ENCODE measurements at regions not wholly inside any gene's neighbourhood (a gene's known extent, or its start where the extent isn't known, plus 50 kb on each side); places are given as distances from the start of the nearest gene placed in this dataset.
A peak's percentile ranks its signal among the peaks of the same experiment; 100 is the strongest.

GRCh38 chr2:217154923-217155322 is 295.1 kb upstream of the TNP1 start:
- Mint-ChIP-seq H3K4me1 (ENCODE audit: low read depth in 2 of 2) (no peaks in the 10 kb centered on the region), H3K9me3 (no peaks in the 10 kb centered on the region), H3K36me3 (no peaks in the 10 kb centered on the region), H3K27me3 (peaks cover 10 to 16% of the 10 kb centered on the region in 2 donors), H3K4me3 (no peak overlapping the region), H3K27ac (no peak overlapping the region)
- peak in 1 of 2 donors; percentile 13 for ATAC-seq
- no peak for DNase-seq (ENCODE audit: low spot score)

DNA sequence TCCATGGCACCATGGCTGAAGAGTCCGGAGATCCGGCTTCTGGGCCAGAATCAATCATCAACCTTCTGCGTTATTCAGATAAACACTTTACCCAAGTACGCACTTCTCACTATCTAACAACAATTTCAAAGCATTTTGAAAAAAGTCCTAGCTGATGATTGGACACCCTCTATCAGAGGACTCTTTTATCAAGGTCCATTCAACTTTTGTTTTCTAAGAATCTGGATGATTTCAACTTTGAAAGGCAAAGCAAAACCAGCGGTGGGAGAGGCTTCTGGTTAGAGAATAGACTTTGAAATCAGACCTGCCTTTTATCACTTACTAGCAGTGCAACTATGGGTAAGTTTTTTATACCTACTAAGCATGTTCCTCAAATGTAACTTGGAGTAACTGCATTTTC is 293.6 kb upstream of the TNP1 start:
- Mint-ChIP-seq H3K4me1 (ENCODE audit: low read depth in 2 of 2) (no peaks in the 10 kb centered on the region), H3K4me3 (no peak overlapping the region), H3K36me3 (no peaks in the 10 kb centered on the region), H3K27ac (no peak overlapping the region), H3K9me3 (no peaks in the 10 kb centered on the region), H3K27me3 (peaks cover 9 to 15% of the 10 kb centered on the region in 2 donors)
- DNase-seq (ENCODE audit: low spot score), result no peak
- no peak for ATAC-seq

DNA sequence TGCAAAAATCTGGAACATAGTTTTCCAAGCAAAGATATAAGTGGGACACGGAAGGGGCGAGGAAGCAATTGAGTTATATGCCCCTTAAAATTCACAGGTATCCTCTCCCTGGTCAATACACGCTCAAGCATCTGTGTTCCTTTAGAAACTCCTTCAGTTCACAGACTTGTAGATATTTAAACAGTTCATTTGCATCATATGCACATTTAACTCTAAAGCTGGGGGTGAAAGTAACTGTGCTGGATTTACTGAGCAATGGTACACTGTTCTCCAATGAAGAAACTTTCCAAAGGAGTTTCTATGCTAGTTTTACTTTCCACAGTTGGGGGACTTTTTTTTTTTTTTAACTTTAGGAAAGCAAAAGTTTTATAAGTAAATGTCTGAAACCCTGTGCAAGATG is 293.0 kb upstream of the TNP1 start:
- ATAC-seq, result no peak
- Mint-ChIP-seq H3K4me1 (ENCODE audit: low read depth in 2 of 2) (no peaks in the 10 kb centered on the region), H3K9me3 (no peaks in the 10 kb centered on the region)

GRCh38 chr2:217151509-217152206 is 291.8 kb upstream of the TNP1 start:
- H3K4me3 Mint-ChIP-seq, result no peak overlapping the region
- H3K4me1 Mint-ChIP-seq (ENCODE audit: low read depth in 2 of 2), result no peaks in the 10 kb centered on the region
- no peak overlapping the region for H3K27ac Mint-ChIP-seq
- ATAC-seq, result no peak
- DNase-seq (ENCODE audit: low spot score), result no peak
- peaks cover 2 to 19% of the 10 kb centered on the region in 2 donors for H3K27me3 Mint-ChIP-seq
- H3K9me3 Mint-ChIP-seq, result no peaks in the 10 kb centered on the region
- H3K36me3 Mint-ChIP-seq, result no peaks in the 10 kb centered on the region

More for the DNA sequence above, 293.0 kb upstream of the TNP1 start:
- H3K27ac Mint-ChIP-seq, result no peak overlapping the region
- H3K36me3 Mint-ChIP-seq, result no peaks in the 10 kb centered on the region
- H3K27me3 Mint-ChIP-seq, result peaks cover 2 to 10% of the 10 kb centered on the region in 2 donors
- no peak for DNase-seq (ENCODE audit: low spot score)
- no peak overlapping the region for H3K4me3 Mint-ChIP-seq

- Mint-ChIP-seq H3K27me3 (peaks cover 2 to 34% of the 10 kb centered on the region in 2 donors), H3K27ac (no peak overlapping the region), H3K4me3 (no peak overlapping the region), H3K4me1 (ENCODE audit: low read depth in 2 of 2) (no peaks in the 10 kb centered on the region), H3K36me3 (no peaks in the 10 kb centered on the region), H3K9me3 (no peaks in the 10 kb centered on the region)
- DNase-seq (ENCODE audit: low spot score), result no peak
- no peak for ATAC-seq
Observed at GRCh38 chr2:217150236-217150635, 290.4 kb upstream of the TNP1 start.

DNA sequence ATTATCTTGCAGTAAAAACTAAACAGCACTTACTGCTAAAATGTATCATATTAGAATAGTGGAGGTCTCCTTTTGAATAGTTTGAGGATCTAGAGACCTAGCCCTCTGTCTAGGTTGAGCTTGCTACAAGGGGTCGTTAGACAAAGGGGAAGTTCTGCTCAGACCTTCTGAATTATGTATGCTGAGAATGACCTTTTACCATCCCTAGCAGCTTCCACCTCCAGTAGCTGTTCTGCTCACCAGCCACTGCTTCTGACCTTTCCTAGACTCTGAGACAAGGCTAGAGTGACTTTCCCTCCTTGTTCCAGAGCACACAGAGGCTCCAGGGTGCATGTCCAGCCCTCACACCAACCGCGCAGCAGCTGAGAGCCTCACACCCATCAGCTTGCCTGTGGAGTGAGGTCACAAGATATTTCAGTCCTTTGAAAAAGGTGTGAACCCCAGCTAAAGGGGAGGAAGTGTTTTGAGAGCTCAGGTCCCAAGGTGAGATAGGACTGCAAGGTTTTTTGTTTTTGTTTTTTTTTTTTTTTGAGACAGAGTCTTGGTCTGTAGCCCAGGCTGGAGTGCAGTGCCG is 289.3 kb upstream of the TNP1 start:
- Mint-ChIP-seq H3K9me3 (no peaks in the 10 kb centered on the region), H3K36me3 (no peaks in the 10 kb centered on the region), H3K27ac (no peak overlapping the region), H3K4me3 (no peak overlapping the region), H3K27me3 (peaks cover 2 to 37% of the 10 kb centered on the region in 2 donors), H3K4me1 (ENCODE audit: low read depth in 2 of 2) (no peaks in the 10 kb centered on the region)
- no peak for DNase-seq (ENCODE audit: low spot score)
- ATAC-seq, result no peak

- Mint-ChIP-seq H3K4me3 (no peak overlapping the region), H3K27me3 (peaks cover 2 to 37% of the 10 kb centered on the region in 2 donors), H3K27ac (no peak overlapping the region), H3K36me3 (no peaks in the 10 kb centered on the region), H3K9me3 (no peaks in the 10 kb centered on the region), H3K4me1 (ENCODE audit: low read depth in 2 of 2) (no peaks in the 10 kb centered on the region)
- ATAC-seq (no peak), DNase-seq (ENCODE audit: low spot score) (no peak)
Observed at GRCh38 chr2:217147818-217148217, 288.0 kb upstream of the TNP1 start.

DNA sequence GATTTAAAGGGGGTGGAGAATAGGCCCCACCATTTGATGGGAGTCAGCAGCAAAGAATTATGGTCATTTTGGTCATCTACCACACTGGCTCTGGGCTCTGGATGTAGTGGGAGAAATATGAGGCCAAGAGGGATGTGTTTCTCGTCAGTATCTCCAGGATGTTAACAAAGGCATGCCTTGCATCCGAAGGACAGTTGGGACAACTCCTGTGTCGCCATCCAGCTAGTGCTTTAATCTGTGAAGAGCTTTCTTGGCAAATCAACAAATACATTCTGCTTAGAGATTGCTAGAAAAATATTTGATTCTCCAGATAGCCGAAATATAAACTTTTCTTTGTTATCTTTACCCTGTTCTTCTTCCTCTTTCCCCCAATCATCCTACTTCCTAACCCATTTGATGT is 287.1 kb upstream of the TNP1 start:
- DNase-seq (ENCODE audit: low spot score), result no peak
- H3K36me3 Mint-ChIP-seq, result peaks cover 6% of the 10 kb centered on the region
- no peak overlapping the region for H3K27ac Mint-ChIP-seq
- ATAC-seq, result no peak
- H3K27me3 Mint-ChIP-seq, result peaks cover 2 to 35% of the 10 kb centered on the region in 2 donors
- H3K4me1 Mint-ChIP-seq (ENCODE audit: low read depth in 2 of 2), result no peaks in the 10 kb centered on the region
- H3K4me3 Mint-ChIP-seq, result no peak overlapping the region
- H3K9me3 Mint-ChIP-seq, result no peaks in the 10 kb centered on the region

GRCh38 chr2:217142649-217143266 is 282.9 kb upstream of the TNP1 start:
- DNase-seq (ENCODE audit: low spot score) (no peak), ATAC-seq (no peak)
- Mint-ChIP-seq H3K27me3 (peaks cover 10 to 51% of the 10 kb centered on the region in 2 donors), H3K36me3 (peaks cover 33% of the 10 kb centered on the region), H3K9me3 (peaks cover 10% of the 10 kb centered on the region), H3K4me1 (ENCODE audit: low read depth in 2 of 2) (no peaks in the 10 kb centered on the region), H3K4me3 (no peak overlapping the region), H3K27ac (no peak overlapping the region)

DNA sequence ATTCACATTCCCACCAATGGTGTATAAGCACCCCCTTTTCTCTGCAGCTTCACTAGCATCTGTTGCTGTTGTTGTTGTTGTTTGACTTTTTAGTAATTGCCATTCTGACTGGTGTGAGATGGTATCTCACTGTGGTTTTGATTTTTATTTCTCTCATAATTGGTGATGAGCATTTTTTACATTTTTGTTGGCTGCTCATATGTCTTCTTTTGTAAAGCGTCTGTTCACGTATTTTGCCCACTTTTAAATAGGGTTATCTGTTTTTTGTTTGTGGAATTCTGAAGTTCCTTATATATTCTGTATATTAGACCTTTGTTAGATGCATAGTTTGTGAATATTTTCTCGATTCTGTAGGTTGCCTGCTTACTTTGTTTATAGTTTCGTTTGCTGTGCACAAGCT is 278.4 kb upstream of the TNP1 start:
- H3K36me3 Mint-ChIP-seq, result peaks cover 42% of the 10 kb centered on the region
- H3K4me3 Mint-ChIP-seq, result no peak overlapping the region

DNA sequence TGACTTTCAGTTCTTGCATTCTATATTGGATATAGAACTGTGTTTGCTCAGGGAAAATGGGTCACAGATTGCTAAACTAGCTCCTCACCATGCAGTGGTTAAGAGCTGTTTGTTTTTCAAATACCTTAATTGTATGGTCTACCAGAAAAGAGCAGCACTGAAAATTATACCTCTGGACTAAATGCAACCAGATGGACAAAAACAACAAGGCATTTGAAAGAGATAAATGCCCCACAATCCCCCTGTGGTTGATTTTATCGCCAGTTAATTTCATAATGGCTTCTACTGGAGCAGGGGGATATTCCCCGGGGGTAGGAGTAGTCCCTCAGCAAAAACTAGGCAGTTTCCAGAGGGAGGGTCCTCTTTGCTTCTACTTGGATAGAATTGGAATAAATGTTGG is 267.9 kb upstream of the TNP1 start:
- ATAC-seq (no peak), DNase-seq (ENCODE audit: low spot score) (no peak)
- no peaks in the 10 kb centered on the region for H3K4me1 Mint-ChIP-seq (ENCODE audit: low read depth in 2 of 2)
- no peak overlapping the region for H3K27ac Mint-ChIP-seq
- no peak overlapping the region for H3K4me3 Mint-ChIP-seq
- peaks cover 3% of the 10 kb centered on the region for H3K9me3 Mint-ChIP-seq
- no peaks in the 10 kb centered on the region for H3K36me3 Mint-ChIP-seq
- H3K27me3 Mint-ChIP-seq, result peaks cover 17 to 40% of the 10 kb centered on the region in 2 donors

More for the DNA sequence above, 278.4 kb upstream of the TNP1 start:
- Mint-ChIP-seq H3K27ac (no peak overlapping the region), H3K27me3 (peaks cover 15 to 59% of the 10 kb centered on the region in 2 donors), H3K9me3 (peaks cover 16% of the 10 kb centered on the region), H3K4me1 (ENCODE audit: low read depth in 2 of 2) (no peaks in the 10 kb centered on the region)
- DNase-seq (ENCODE audit: low spot score) (no peak), ATAC-seq (no peak)

- Mint-ChIP-seq H3K36me3 (no peaks in the 10 kb centered on the region), H3K9me3 (no peaks in the 10 kb centered on the region), H3K27me3 (peaks cover 17 to 44% of the 10 kb centered on the region in 2 donors), H3K4me1 (ENCODE audit: low read depth in 2 of 2) (no peaks in the 10 kb centered on the region), H3K4me3 (no peak overlapping the region), H3K27ac (no peak overlapping the region)
- no peak for ATAC-seq
- DNase-seq (ENCODE audit: low spot score), result no peak
Observed at GRCh38 chr2:217125014-217125413, 265.1 kb upstream of the TNP1 start.

- no peak overlapping the region for H3K4me3 Mint-ChIP-seq
- peaks cover 17 to 45% of the 10 kb centered on the region in 2 donors for H3K27me3 Mint-ChIP-seq
- ATAC-seq (no peak), DNase-seq (ENCODE audit: low spot score) (no peak)
- H3K27ac Mint-ChIP-seq, result peak overlapping the region in 1 of 2 donors; percentile 10
- H3K36me3 Mint-ChIP-seq, result no peaks in the 10 kb centered on the region
- H3K9me3 Mint-ChIP-seq, result no peaks in the 10 kb centered on the region
- H3K4me1 Mint-ChIP-seq (ENCODE audit: low read depth in 2 of 2), result no peaks in the 10 kb centered on the region
Observed at GRCh38 chr2:217124050-217124449, 264.2 kb upstream of the TNP1 start.

- H3K27me3 Mint-ChIP-seq, result peaks cover 20 to 51% of the 10 kb centered on the region in 2 donors
- no peaks in the 10 kb centered on the region for H3K36me3 Mint-ChIP-seq
- no peak for ATAC-seq
- no peaks in the 10 kb centered on the region for H3K9me3 Mint-ChIP-seq
- H3K4me3 Mint-ChIP-seq, result no peak overlapping the region
- DNase-seq (ENCODE audit: low spot score), result no peak
- no peak overlapping the region for H3K27ac Mint-ChIP-seq
- H3K4me1 Mint-ChIP-seq (ENCODE audit: low read depth in 2 of 2), result no peaks in the 10 kb centered on the region
Observed at GRCh38 chr2:217121565-217121964, 261.7 kb upstream of the TNP1 start.
